BLaER1 (cell line): ENCODE measurements at regions not wholly inside any gene's neighbourhood (a gene's known extent, or its start where the extent isn't known, plus 50 kb on each side); places are given as distances from the start of the nearest gene placed in this dataset.

Experiments used
- H3K27ac ChIP-seq: shearing (Covaris generic); formaldehyde crosslinking; 2 replicates; pipeline ENCODE4 v1.8.1; 2022
- H3K27me3 ChIP-seq: shearing (Covaris generic); formaldehyde crosslinking; 2 replicates; pipeline ENCODE4 v1.8.1; 2022
- H3K36me3 ChIP-seq: shearing (Covaris generic); formaldehyde crosslinking; 2 replicates; pipeline ENCODE4 v1.8.1; 2022
- H3K4me1 ChIP-seq: shearing (Covaris generic); formaldehyde crosslinking; 2 replicates; pipeline ENCODE4 v1.8.1; 2022
- H3K4me2 ChIP-seq: shearing (Covaris generic); formaldehyde crosslinking; 2 replicates; pipeline ENCODE4 v1.8.1; 2022
- H3K4me3 ChIP-seq: shearing (Covaris generic); formaldehyde crosslinking; 2 replicates; pipeline ENCODE4 v1.8.1; 2022
- H3K9ac ChIP-seq: shearing (Covaris generic); formaldehyde crosslinking; 2 replicates; pipeline ENCODE4 v1.8.1; 2022
- H3K9me3 ChIP-seq: shearing (Covaris generic); formaldehyde crosslinking; 2 replicates; pipeline ENCODE4 v1.8.1; 2022
- H4K20me1 ChIP-seq: shearing (Covaris generic); formaldehyde crosslinking; 2 replicates; pipeline ENCODE4 v1.8.1; 2022
- Cebpa-rat ChIP-seq: shearing (Covaris generic); IDR thresholded peaks from 2 replicates; pipeline ENCODE4 v1.8.1; 2022

- H3K27ac ChIP-seq, result no peak overlapping the region
- no peak for TF ChIP-seq Cebpa-rat
- H3K27me3 ChIP-seq, result no peaks in the 10 kb centered on the region
- H3K9ac ChIP-seq, result no peak overlapping the region
- no peaks in the 10 kb centered on the region for H4K20me1 ChIP-seq
- H3K4me1 ChIP-seq, result peaks cover 13% of the 10 kb centered on the region
- no peak overlapping the region for H3K4me2 ChIP-seq
- no peaks in the 10 kb centered on the region for H3K36me3 ChIP-seq
- H3K9me3 ChIP-seq, result no peaks in the 10 kb centered on the region
- no peak overlapping the region for H3K4me3 ChIP-seq
Observed at GRCh38 chr2:39499336-39499735, 62.3 kb upstream of the MAP4K3 start.

GRCh38 chr2:39501412-39501811 is 64.3 kb upstream of the MAP4K3 start:
- Histone ChIP-seq H3K4me2 (no peak overlapping the region), H3K4me1 (peaks cover 20% of the 10 kb centered on the region), H3K4me3 (no peak overlapping the region), H3K27me3 (no peaks in the 10 kb centered on the region), H4K20me1 (no peaks in the 10 kb centered on the region), H3K9ac (no peak overlapping the region), H3K9me3 (no peaks in the 10 kb centered on the region), H3K27ac (no peak overlapping the region), H3K36me3 (no peaks in the 10 kb centered on the region)
- TF ChIP-seq Cebpa-rat, result no peak

GRCh38 chr2:39503277-39503676 is 66.2 kb upstream of the MAP4K3 start:
- no peak overlapping the region; the same call in 1 of the 2 replicates for H3K4me2 ChIP-seq
- H3K4me3 ChIP-seq, result no peak overlapping the region
- no peaks in the 10 kb centered on the region for H3K9me3 ChIP-seq
- H4K20me1 ChIP-seq, result no peaks in the 10 kb centered on the region
- peaks cover 20% of the 10 kb centered on the region for H3K4me1 ChIP-seq
- H3K9ac ChIP-seq, result no peak overlapping the region
- H3K27ac ChIP-seq, result no peak overlapping the region
- no peaks in the 10 kb centered on the region for H3K36me3 ChIP-seq
- no peaks in the 10 kb centered on the region for H3K27me3 ChIP-seq
- no peak for TF ChIP-seq Cebpa-rat

GRCh38 chr2:39504790-39505335 is 67.8 kb upstream of the MAP4K3 start:
- H3K4me2 ChIP-seq, result peak overlapping the region; percentile 72
- no peak overlapping the region for H3K9ac ChIP-seq
- H3K27ac ChIP-seq, result no peak overlapping the region
- H4K20me1 ChIP-seq, result no peaks in the 10 kb centered on the region
- H3K9me3 ChIP-seq, result no peaks in the 10 kb centered on the region
- no peak overlapping the region for H3K4me3 ChIP-seq
- H3K36me3 ChIP-seq, result no peaks in the 10 kb centered on the region
- peaks cover 20% of the 10 kb centered on the region for H3K4me1 ChIP-seq
- H3K27me3 ChIP-seq, result no peaks in the 10 kb centered on the region
- no peak for TF ChIP-seq Cebpa-rat

GRCh38 chr2:39506215-39506614 is 69.1 kb upstream of the MAP4K3 start:
- no peak for TF ChIP-seq Cebpa-rat
- Histone ChIP-seq H3K9me3 (no peaks in the 10 kb centered on the region), H3K4me2 (no peak overlapping the region), H4K20me1 (no peaks in the 10 kb centered on the region), H3K4me1 (peaks cover 20% of the 10 kb centered on the region), H3K27ac (no peak overlapping the region), H3K4me3 (no peak overlapping the region), H3K27me3 (no peaks in the 10 kb centered on the region), H3K36me3 (no peaks in the 10 kb centered on the region), H3K9ac (no peak overlapping the region)

GRCh38 chr2:39508198-39508597 is 71.1 kb upstream of the MAP4K3 start:
- no peaks in the 10 kb centered on the region for H3K36me3 ChIP-seq
- H4K20me1 ChIP-seq, result no peaks in the 10 kb centered on the region
- TF ChIP-seq Cebpa-rat, result no peak
- no peaks in the 10 kb centered on the region for H3K27me3 ChIP-seq
- H3K4me1 ChIP-seq, result peaks cover 18% of the 10 kb centered on the region
- H3K4me2 ChIP-seq, result no peak overlapping the region
- H3K27ac ChIP-seq, result no peak overlapping the region
- H3K4me3 ChIP-seq, result no peak overlapping the region
- H3K9me3 ChIP-seq, result no peaks in the 10 kb centered on the region
- H3K9ac ChIP-seq, result no peak overlapping the region

- Histone ChIP-seq H3K4me2 (no peak overlapping the region), H4K20me1 (no peaks in the 10 kb centered on the region), H3K36me3 (no peaks in the 10 kb centered on the region), H3K27me3 (no peaks in the 10 kb centered on the region), H3K4me3 (no peak overlapping the region), H3K27ac (no peak overlapping the region), H3K9me3 (no peaks in the 10 kb centered on the region), H3K4me1 (peaks cover 13% of the 10 kb centered on the region; the same call in 1 of the 2 replicates), H3K9ac (no peak overlapping the region)
- no peak for TF ChIP-seq Cebpa-rat
Observed at GRCh38 chr2:39510140-39510539, 73.1 kb upstream of the MAP4K3 start.

GRCh38 chr2:39511219-39511604 is 74.1 kb upstream of the MAP4K3 start:
- Histone ChIP-seq H3K9me3 (no peaks in the 10 kb centered on the region), H3K9ac (no peak overlapping the region), H3K27ac (no peak overlapping the region), H4K20me1 (no peaks in the 10 kb centered on the region), H3K4me1 (peaks cover 13% of the 10 kb centered on the region; the same call in 1 of the 2 replicates), H3K36me3 (no peaks in the 10 kb centered on the region), H3K27me3 (no peaks in the 10 kb centered on the region), H3K4me3 (no peak overlapping the region), H3K4me2 (no peak overlapping the region)
- no peak for TF ChIP-seq Cebpa-rat

GRCh38 chr2:39511605-39512433 is 74.7 kb upstream of the MAP4K3 start:
- Histone ChIP-seq H3K9me3 (no peaks in the 10 kb centered on the region), H3K27me3 (no peaks in the 10 kb centered on the region), H3K4me1 (peaks cover 13% of the 10 kb centered on the region; the same call in 1 of the 2 replicates), H3K4me2 (no peak overlapping the region), H3K9ac (no peak overlapping the region), H4K20me1 (no peaks in the 10 kb centered on the region), H3K4me3 (no peak overlapping the region), H3K27ac (no peak overlapping the region), H3K36me3 (no peaks in the 10 kb centered on the region)
- TF ChIP-seq Cebpa-rat, result no peak

GRCh38 chr2:39512434-39512935 is 75.4 kb upstream of the MAP4K3 start:
- Histone ChIP-seq H3K4me2 (no peak overlapping the region), H3K9ac (no peak overlapping the region), H3K27me3 (no peaks in the 10 kb centered on the region), H4K20me1 (no peaks in the 10 kb centered on the region), H3K4me3 (no peak overlapping the region), H3K4me1 (peaks cover 13% of the 10 kb centered on the region; the same call in 1 of the 2 replicates), H3K36me3 (no peaks in the 10 kb centered on the region), H3K9me3 (no peaks in the 10 kb centered on the region), H3K27ac (no peak overlapping the region)
- no peak for TF ChIP-seq Cebpa-rat
